Mucosa of gallbladder (tissue), 1 donor: ENCODE measurements at regions not wholly inside any gene's neighbourhood (a gene's known extent, or its start where the extent isn't known, plus 50 kb on each side); places are given as distances from the start of the nearest gene placed in this dataset.

ENCODE experiments used
- DNase-seq: peaks from one replicate; pipeline ENCODE4 v3.0.0-alpha.2; 2020; ENCODE audit warnings: low spot score
- donor health status: DM: no; HTN: no; CAD: no.

DNA sequence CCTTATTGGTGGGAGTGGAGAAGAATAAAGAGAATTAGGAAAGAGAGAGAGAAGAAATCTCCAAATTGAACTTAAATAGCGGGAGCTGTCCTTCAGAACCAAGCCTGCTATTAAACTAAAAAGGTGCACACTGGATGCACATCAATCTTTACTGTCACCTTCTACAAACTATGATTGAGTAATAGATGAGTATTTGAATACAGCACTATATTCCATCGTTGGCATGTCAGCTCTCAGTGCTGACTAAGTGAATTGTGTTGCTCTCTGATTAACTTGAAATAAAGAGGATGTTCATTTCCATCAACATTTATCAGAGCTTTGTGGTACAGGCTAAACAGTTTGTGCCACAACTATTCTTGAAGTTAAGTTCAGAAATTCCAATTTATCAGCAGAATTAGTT, 143.7 kb upstream of the PABPC4L start:
- no peak for DNase-seq

DNA sequence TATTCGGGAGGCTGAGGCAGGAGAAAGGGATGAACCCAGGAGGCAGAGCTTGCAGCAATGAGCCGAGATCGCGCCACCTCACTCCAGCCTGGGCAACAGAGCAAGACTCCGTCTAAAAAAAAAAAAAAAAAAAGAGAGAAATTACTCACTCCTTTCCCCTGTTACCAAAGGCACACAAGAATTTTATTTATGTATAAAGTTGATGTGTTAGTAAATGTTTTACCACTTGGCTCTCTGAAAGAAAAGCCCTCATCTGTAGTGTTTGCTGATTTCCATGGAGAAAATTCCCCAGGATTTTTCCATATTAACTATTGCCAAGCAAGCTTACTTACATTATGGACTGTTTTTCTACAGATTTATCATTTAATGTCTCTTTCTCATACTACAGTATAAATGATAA, 142.1 kb upstream of the PABPC4L start:
- DNase-seq, result no peak

DNA sequence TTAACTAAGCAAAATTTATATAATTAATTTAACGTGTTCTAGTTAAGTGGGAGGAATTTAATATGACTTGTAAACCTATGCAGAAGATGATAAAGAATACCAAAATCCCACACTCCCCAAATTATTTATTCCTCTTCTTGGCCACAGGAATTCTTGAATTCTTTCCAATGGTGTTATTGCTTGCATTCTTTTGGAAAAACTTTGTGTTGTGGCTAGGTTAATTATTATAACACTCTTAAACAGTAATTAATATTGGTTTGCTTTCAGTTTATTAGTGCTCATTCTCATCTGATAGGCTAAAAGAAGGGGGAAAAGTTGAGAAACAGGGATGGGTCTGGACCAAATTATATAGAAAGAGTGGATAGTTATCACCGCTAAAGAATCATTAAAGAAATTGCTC, 141.5 kb upstream of the PABPC4L start:
- no peak for DNase-seq

DNA sequence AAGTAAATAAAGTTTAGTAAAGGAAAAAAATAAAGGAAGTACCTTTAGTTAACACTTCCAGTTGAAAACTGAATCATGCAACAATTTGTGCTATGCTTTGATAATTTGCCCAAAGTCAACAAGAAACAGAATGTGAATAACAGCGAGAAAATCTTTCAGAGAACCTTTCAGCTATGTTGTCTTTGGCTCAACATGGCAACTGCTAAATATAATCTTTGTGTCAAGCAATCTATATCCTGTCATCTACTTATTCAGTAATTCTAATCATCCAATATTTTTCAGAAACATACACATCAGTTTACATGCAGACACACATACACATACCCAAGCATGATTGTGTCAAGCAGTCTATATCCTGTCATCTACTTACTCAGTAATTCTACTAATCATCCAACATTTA, 136.0 kb upstream of the PABPC4L start:
- no peak for DNase-seq

DNA sequence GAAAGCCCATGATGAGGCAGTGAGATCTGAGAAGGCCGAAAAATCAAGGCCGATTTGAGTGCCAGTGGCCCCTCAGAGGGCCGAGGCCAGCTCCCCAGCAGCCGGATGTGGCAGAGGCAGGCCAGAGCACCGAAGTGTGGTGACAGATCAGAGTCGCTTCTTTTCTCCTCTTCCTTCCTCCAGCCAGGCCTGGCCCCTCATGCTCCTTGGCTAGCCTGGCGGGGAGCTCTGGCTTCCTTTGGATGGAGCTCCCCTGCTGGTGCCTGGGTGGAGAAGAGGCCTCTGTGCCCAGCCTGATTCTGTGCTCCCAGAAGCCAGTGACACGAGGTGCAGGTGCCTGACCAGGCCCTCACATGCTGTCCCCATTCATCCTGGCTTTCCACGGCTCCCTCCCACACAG, 127.2 kb upstream of the PABPC4L start:
- DNase-seq, result no peak

DNA sequence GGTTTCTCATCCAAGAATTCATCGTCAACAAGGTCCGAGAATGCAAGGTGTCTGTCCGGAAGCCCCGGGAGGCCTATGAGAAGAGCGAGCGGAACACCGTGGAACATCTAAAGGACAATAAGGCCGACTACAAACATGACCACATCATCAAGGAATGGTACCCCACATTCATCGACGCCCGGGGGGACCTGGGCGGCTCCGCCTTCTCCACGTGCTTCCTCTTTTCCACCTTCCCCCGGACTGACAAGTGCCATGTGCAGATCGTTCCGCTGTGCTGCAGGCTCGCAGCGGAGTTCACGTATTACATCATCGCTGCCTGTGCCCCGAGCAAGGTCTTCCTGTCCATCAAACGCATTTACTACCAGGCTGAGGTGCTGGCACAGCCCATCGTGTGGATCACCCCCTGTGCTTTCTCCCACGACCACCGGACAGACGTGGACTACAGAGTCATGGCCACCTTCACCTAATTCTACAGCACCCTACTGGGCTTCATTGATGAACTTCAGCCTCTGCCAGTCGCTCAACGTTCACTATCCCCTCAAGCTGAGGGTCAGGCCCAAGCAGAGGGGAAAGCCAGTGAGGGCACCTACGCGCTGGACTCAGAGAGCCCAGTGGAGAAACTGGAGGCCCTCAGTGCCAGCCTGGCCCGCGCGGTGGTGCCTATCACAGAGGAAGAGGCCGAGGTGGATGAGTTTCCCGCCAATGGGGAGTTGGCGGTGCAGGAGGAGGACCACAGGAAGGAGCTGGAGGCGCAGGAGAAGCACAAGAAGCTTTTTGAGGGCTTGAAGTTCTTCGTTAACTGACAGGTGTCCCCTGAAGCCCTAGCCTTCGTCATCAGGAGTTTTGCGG, 125.9 kb upstream of the PABPC4L start:
- DNase-seq, result no peak

DNA sequence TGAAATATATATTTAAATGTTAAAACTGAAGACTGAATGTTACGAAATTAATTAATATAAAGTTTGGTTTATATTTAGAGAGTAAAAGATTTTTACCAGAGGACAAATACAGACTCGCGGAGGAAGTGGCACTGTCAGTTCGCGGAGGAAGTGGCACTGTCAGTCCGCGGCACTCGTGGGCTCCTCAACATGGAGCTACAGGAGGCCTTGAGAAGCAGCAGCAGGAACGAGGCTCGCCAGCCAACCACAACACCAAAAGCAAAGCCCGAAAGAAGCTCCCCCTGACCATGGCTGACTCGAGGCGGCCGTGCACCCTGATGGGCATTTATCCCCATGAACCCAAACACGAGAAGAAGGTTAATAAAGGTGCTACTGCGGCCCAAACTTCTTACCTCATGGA, 125.3 kb upstream of the PABPC4L start:
- no peak for DNase-seq

DNA sequence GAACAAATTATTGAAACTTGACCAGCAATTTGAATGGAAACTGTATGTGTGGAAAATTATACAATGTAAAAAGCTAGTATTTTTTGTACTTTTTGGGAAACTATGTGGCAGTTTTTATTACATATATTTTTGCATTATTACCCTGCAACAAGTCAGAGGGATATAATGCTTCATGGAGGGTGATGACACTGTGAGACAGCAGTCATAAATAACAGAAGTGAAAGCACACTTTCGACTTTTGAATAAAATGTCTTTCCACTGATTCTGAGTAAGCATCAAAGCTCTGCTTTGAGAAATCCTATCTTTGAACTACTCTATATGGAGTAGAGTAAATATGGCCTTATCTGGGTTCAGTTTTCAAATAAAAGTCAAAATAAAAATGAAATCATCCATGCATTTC, 122.6 kb upstream of the PABPC4L start:
- DNase-seq, result no peak

DNA sequence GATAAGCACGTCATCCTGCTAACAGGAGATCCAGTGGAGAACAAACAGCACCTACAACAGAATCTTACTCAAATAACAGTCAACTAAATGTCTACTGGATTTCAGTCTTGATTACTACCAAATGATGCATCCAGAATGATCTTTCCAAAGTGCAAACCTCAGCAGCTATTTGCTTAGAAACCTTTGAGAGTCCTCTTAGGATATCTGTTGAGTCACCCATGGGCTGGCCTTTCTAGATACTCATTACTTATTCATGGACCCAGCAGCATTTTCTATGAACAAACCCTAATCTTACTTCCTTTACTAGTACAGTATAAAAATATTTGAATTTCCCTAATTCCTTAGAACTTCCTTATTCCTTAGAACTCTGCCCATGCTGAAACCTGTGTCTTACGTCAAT, 118.5 kb upstream of the PABPC4L start:
- DNase-seq, result no peak

DNA sequence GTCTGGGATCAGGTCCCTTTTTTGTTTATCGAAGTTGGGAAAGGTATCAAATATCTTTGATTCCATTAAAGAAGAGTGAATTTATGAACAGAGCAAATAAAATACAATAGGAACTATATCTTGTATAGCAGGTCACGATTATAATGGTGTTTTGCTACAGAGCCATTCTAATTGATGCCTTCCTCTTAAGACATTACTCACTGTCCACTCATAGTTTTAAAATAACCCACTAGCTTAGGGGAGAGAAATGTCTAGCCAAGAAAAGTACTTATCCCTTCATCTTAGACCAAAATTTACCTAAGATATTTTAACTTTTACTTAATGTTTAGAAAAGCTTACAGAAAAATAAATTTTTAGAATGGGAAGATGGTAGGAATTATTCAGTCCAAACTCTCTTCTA, 112.0 kb upstream of the PABPC4L start:
- no peak for DNase-seq

DNA sequence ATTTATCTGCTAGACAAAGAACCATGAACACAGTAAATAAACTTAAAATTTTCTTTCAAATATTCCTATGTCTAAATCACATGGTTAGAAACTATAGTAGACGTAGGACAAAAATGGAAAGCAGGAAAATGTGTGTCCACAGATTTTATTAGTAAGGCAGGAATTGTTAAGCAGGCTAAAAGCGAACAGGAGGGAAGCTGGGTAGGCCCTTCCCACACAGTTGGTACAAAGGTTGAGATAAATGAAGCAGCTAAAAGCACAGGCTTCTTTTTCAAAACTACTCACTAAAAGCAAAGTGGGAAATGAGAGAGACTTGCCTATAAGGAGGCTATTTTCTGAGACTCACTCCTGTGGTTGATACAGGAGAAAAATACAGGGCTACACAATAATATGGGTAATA, 108.1 kb upstream of the PABPC4L start:
- DNase-seq, result no peak

DNA sequence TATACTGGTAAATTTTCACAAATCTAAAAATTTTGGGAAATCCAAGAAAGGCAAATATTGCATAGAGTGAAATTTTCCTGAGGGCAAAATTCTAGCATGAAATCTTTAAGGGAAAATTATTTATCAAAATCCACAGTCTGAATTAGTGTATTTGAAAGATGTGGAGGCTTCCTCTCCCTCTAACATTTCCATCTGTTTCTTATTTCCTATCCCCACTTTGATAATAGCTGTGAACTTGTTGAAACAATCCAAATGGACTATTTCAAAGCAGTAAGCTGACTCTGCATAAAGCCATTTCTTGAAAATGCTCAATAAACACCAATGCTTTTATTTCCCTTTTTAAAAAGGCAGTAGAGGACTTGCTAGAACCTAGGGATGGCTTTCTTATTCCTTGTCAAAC, 107.3 kb upstream of the PABPC4L start:
- no peak for DNase-seq

DNA sequence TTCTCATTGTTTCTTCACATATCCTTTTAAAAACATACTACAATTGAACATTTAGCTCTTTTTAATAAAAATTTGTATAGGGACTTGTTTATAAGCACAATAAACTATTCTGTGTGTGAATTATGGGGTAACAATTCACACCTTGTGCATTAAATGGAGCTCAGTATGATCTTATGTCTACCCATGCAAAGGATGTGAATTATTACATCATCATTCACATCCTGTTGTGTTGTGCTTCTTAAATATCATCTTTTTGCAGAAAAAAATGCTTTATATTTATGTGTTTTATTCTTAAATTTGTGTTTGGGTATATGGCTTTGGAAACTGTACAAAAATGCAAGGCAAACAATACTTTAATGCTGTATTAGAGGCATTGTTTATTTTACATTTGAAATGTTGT, 96.7 kb upstream of the PABPC4L start:
- no peak for DNase-seq

DNA sequence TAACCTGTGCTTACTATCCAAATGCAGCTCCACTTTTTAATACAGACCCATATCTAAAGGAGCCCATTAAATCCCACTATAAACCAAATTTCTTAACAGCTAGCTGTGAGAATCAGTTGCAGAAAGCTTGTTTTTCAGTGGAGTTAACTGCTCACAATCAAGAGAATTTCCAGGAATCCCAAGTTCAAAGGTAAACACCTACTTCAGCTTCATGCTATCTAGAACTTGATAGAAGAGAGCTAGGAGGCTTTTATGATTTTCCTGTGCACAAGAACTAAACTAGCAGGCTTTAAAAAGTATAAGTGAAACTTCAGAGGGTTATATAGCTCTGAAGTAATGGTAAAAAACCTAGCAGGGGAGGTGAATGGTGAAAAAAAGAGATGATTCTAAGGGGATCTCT, 96.2 kb upstream of the PABPC4L start:
- no peak for DNase-seq

DNA sequence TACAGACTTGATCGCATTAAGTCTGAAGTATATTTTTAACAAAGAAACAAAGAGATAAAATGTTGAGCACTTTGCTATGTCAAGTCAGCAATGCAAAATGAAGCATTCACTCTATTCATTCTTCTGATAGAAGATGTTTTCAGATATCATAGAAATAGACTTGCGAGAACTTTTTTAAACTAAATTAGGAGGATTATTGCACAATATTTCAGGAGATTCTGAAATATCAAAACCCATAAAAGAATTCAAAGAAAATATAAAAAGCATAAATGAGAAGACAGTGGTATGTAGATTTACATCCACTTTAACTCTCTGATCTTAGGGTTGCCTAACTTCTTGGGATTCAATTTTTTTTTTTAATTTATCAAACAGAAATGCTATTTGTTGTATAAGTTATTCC, 81.1 kb upstream of the PABPC4L start:
- no peak for DNase-seq

DNA sequence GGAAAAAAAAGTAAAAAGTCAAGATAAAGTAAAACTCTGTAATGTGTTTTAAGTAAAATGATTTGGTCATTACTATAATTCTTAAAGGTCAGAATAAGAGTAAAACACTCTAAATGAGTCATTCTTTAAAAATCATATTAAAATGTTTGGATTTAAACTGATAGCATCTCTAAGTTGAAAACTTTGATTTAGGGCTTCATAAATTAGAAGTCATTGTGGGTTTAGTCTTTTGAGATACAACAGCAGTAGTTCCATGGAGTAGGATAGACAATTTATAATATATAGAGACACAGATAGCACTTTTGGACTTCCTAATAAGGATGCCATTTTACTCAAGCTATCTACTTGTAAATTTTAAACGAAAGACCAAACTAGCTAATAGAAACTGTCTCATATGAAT, 77.1 kb upstream of the PABPC4L start:
- no peak for DNase-seq

DNA sequence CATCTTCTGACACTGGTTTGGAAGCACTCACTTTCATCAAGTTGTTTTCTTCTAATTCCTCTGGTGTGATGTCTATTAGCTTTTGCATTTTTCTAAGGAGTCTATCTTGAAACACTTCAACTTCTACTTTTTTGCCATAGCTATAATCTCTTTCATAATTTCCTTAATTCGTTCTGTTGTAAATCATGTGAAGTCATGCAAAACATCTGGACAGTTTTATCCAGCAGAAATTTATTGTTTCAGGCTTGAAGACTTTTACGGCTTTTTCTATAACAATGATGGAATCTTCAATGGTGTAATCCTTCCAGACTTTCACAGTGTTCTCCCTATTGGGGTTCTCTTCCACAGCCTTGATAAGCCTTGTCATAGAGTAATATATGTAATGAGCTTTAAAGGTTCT, 74.9 kb upstream of the PABPC4L start:
- no peak for DNase-seq

DNA sequence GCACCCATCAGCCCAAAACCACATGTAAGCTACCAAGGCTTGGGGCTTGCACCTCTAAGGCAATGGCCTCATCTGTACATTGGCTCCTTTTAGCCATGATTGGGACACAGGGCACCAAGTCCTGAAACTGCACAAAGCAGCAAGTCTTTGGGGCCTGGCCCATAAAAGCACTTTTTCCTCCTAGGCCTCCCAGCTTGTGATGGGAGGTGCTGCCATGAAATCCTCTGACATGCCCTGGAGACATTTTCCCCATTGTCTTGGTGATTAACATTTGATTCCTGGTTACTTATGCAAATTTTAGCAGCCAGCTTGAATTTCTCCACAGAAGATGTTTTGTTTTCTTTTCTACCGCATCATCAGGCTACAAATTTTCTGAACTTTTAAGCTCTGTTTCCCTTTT, 58.5 kb upstream of the PABPC4L start:
- no peak for DNase-seq
